Heart right ventricle (tissue), 16 donors: ENCODE measurements at regions not wholly inside any gene's neighbourhood (a gene's known extent, or its start where the extent isn't known, plus 50 kb on each side); places are given as distances from the start of the nearest gene placed in this dataset.

Experiments
- ATAC-seq, 8 donors: fragments of 200-7000 bp; cut with Tn5 transposase; one replicate each; pipeline ENCODE4 v1.9.1; 2020; ENCODE audit warnings: mild to moderate bottlenecking in 8 of 8, moderate library complexity in 8 of 8, moderate number of reproducible peaks in 1 of 8
- DNase-seq, 2 donors: peaks; one replicate each; pipeline ENCODE4 v3.0.0-alpha.2; 2020
- H3K27ac ChIP-seq, 10 donors: fragments of 200-600 bp; sonication (generic) in 2 of 10; one replicate each; pipeline versions ENCODE4 v1.5.0 to v1.8.0; 2020 to 2022; ENCODE audit warnings: mild to moderate bottlenecking in 3 of 10
- H3K27me3 ChIP-seq, 7 donors: fragments of 200-600 bp; one replicate each; pipeline ENCODE4 v1.8.0; 2021 to 2022; ENCODE audit warnings: mild to moderate bottlenecking in 2 of 7
- H3K36me3 ChIP-seq, 9 donors: fragments of 200-600 bp; sonication (generic) in 1 of 9; one replicate each; pipeline versions ENCODE4 v1.5.0 to v1.8.0; 2020 to 2022; ENCODE audit warnings: mild to moderate bottlenecking in 2 of 9
- H3K4me1 ChIP-seq, 9 donors: fragments of 200-600 bp; sonication (generic) in 1 of 9; one replicate each; pipeline versions ENCODE4 v1.5.0 to v1.8.0; 2020 to 2022; ENCODE audit warnings: mild to moderate bottlenecking in 4 of 9
- H3K4me3 ChIP-seq, 10 donors: fragments of 200-600 bp; sonication (generic) in 2 of 10; one replicate each; pipeline versions ENCODE4 v1.5.0 to v1.8.0; 2020 to 2022; ENCODE audit warnings: mild to moderate bottlenecking in 7 of 10, moderate library complexity in 2 of 10
- H3K9me3 ChIP-seq, 11 donors: fragments of 200-600 bp in 10 of 11; sonication (generic) in 2 of 11; one replicate each; pipeline versions ENCODE4 v1.5.0 to v1.8.0; 2013 to 2022; ENCODE audit warnings: mild to moderate bottlenecking in 2 of 11, control low read depth in 1 of 11, moderate library complexity in 1 of 11
- whole genome bisulfite sequencing, 2 donors: extraction: QIAGEN DNeasy Blood & Tissue Kit; methylation state at CpG; one replicate each; pipeline ENCODE4 v1.1.7; 2013; ENCODE audit warnings: inconsistent platforms in 1 of 2; 5-methylcytosine and 5-hydroxymethylcytosine counted together
- intact Hi-C, 10 donors: fragments of 100-400 bp; cut with DNase I; formaldehyde crosslinking; loops; one replicate each; pipeline versions ENCODE4 v1.11.1 to v1.14.2; 2022
- TF ChIP-seq, protein P1 (sequence below), 9 donors: fragments of 200-600 bp; sonication (generic) in 2 of 9; IDR thresholded peaks; one replicate each; pipeline versions ENCODE4 v1.5.0 to v1.8.0; 2021 to 2022; ENCODE audit warnings: antibody characterized with exemption in 9 of 9, mild to moderate bottlenecking in 5 of 9, moderate library complexity in 1 of 9
- donor health status: Arrhythmogenic right ventricular cardiomyopathy.
- donor health status: ischemic (EF 13 %, LVEDD 7.1; RV severe dilation, severe dysfunction).
- donor health status: healthy with polysubstance abuse.
- donor health status: DM: no; HTN: yes; CAD: no.
- donor health status: DM: no; HTN: no; CAD: no.
- donor health status: ischemic (EF 25% LVEDD 6.9; RV normal size, moderate dysfunction).
- donor health status: ischemic (EF 25% LVEDD 5.7; RV mildly dilated, moderate dysfunction).
- donor health status: healthy.
- donor health status: DM: yes; HTN: yes; CAD: no.
- donor health status: Ischemic cardiomyopathy.
- donor health status: ischemic (EF 35%, LVEDD 5.7; RV mildly dilated, moderate dysfunction).
- donor health status: nonischemic (EF 11% LVEDD 7.7; RV severe dilation, severe dysfunction).
- donor health status: DM: yes; HTN: yes; CAD: no.
- donor health status: PGD.
- donor health status: ischemic (EF 29% LVEDD 5.4; RV normal size, mild dysfunction).
- donor health status: nonischemic (EF 23%, LVEDD 6.1; RV moderate dilation, normal function).

DNA sequence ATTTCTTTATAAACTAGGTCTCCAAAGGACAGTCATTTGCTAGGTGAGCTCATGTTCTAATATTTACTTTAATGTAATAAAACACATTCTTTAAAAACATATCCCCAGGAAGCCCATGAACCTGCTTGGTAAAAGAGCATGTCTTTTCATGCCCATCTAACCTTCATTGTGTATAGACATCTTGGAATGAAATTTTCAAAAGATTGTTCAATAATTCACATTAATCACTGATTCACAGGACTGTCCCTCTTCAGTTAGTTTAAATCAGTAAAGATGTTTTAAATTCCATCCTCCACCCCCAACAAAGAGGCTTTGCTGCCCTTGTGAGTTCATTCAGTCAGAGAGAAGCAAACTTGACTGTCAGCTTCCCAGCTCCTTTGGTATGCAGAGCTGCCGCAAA is 633.4 kb upstream of the CELF4 start:
- WGBS, 2 donors: 39 to 56% methylated on average over 1 of the region's 1 CpG
- intact Hi-C loops: no loop called here
- peaks cover 0 to 3% (median 0%) of the 10 kb centered on the region in 11 donors for H3K9me3 ChIP-seq
- no peaks in the 10 kb centered on the region for H3K4me1 ChIP-seq
- DNase-seq (no peak), ATAC-seq (no peak)
- TF ChIP-seq, protein P1, sequence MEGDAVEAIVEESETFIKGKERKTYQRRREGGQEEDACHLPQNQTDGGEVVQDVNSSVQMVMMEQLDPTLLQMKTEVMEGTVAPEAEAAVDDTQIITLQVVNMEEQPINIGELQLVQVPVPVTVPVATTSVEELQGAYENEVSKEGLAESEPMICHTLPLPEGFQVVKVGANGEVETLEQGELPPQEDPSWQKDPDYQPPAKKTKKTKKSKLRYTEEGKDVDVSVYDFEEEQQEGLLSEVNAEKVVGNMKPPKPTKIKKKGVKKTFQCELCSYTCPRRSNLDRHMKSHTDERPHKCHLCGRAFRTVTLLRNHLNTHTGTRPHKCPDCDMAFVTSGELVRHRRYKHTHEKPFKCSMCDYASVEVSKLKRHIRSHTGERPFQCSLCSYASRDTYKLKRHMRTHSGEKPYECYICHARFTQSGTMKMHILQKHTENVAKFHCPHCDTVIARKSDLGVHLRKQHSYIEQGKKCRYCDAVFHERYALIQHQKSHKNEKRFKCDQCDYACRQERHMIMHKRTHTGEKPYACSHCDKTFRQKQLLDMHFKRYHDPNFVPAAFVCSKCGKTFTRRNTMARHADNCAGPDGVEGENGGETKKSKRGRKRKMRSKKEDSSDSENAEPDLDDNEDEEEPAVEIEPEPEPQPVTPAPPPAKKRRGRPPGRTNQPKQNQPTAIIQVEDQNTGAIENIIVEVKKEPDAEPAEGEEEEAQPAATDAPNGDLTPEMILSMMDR (IDR thresholded peaks at IDR 0.05): no peak
- no peak overlapping the region for H3K27ac ChIP-seq
- H3K4me3 ChIP-seq: no peak overlapping the region
- no peaks in the 10 kb centered on the region for H3K36me3 ChIP-seq
- no peaks in the 10 kb centered on the region for H3K27me3 ChIP-seq

- no peak overlapping the region for H3K27ac ChIP-seq
- H3K36me3 ChIP-seq: no peaks in the 10 kb centered on the region
- ATAC-seq: no peak
- no peaks in the 10 kb centered on the region for H3K27me3 ChIP-seq
- no peak overlapping the region for H3K4me3 ChIP-seq
- 77 to 79% methylated on average over 1 of the region's 1 CpG for WGBS, 2 donors
- intact Hi-C loops: no loop called here
- H3K4me1 ChIP-seq: no peaks in the 10 kb centered on the region
- TF ChIP-seq, protein P1 (IDR thresholded peaks at IDR 0.05): no peak
- peaks cover 0 to 3% (median 0%) of the 10 kb centered on the region in 11 donors for H3K9me3 ChIP-seq
- no peak for DNase-seq
Measured at GRCh38 chr18:38198526-38198925, 632.9 kb upstream of the CELF4 start.

GRCh38 chr18:38186491-38186890 is 620.9 kb upstream of the CELF4 start:
- no peak for DNase-seq
- TF ChIP-seq, protein P1 (IDR thresholded peaks at IDR 0.05): no peak
- H3K9me3 ChIP-seq: peaks cover 0 to 36% (median 9%) of the 10 kb centered on the region in 11 donors
- ATAC-seq: no peak
- no peaks in the 10 kb centered on the region for H3K4me1 ChIP-seq
- intact Hi-C loops: loop anchor here in 1 of 10 donors (10.0 kb wide), 1 partner anchor 1578 kb away; no protein-coding TSS in a partner anchor
- no peaks in the 10 kb centered on the region for H3K27me3 ChIP-seq
- no peak overlapping the region for H3K27ac ChIP-seq
- no peak overlapping the region for H3K4me3 ChIP-seq
- no peaks in the 10 kb centered on the region for H3K36me3 ChIP-seq
- 66 to 76% methylated on average over 1 of the region's 1 CpG for WGBS, 2 donors

GRCh38 chr18:38174594-38174993 is 609.0 kb upstream of the CELF4 start:
- WGBS, 2 donors: 48 to 53% methylated on average over 3 of the region's 3 CpGs
- no peak for ATAC-seq
- H3K9me3 ChIP-seq: no peaks in the 10 kb centered on the region
- no peaks in the 10 kb centered on the region for H3K36me3 ChIP-seq
- no peaks in the 10 kb centered on the region for H3K4me1 ChIP-seq
- no peak for DNase-seq
- intact Hi-C loops: no loop called here
- no peaks in the 10 kb centered on the region for H3K27me3 ChIP-seq
- TF ChIP-seq, protein P1 (IDR thresholded peaks at IDR 0.05): no peak
- H3K27ac ChIP-seq: no peak overlapping the region
- no peak overlapping the region for H3K4me3 ChIP-seq
